NCI-H345 (cell line): ENCODE measurements at regions not wholly inside any gene's neighbourhood (a gene's known extent, or its start where the extent isn't known, plus 50 kb on each side); places are given as distances from the start of the nearest gene placed in this dataset.

Source experiments
- DNase-seq: peaks from one replicate; lab custom pipeline; 2025; lab: John Stamatoyannopoulos, UW

DNA sequence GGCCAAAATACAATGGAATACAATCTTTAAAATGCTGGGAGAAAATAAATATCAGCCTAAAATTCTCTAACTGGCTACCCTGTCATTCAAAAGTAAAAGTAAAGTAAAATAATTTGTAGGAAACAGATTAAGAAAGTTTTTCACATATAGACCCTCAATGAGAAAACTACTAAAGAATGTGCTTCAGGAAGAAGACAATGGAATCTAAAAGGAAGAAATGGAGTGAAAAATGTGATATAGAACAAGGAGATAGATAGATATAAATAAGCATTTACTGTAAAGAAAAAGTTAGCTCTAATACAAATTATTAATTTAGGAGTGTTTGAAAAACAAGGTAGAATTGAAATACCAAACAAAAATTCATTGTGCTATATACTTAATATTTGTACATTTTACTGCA lies 368.6 kb upstream of the MPDZ start:
- DNase-seq = no peak

DNA sequence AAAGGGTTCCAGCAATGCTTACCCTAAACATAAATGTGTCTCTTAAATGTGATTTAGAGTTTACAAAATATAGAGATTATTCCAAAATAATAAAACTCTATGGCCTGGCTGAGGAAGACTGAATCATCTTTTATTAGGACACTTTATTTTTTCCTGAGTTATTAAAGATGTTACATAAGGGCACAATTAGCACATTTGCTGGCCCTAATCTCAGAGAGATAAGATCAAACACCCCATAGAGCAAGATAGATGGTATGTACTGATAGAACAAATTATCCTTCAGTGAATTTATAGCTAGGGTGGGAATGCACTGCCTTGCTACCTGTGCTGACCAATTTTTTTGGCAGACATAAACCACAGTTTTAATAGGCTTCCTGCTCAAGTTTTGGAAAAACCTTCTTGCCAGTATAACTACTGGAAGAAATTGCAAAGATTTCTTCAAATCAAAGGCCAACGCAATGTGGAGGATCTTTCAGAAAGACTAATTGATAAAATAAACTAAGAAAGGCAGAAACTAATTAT lies 367.1 kb upstream of the MPDZ start:
- no peak for DNase-seq

DNA sequence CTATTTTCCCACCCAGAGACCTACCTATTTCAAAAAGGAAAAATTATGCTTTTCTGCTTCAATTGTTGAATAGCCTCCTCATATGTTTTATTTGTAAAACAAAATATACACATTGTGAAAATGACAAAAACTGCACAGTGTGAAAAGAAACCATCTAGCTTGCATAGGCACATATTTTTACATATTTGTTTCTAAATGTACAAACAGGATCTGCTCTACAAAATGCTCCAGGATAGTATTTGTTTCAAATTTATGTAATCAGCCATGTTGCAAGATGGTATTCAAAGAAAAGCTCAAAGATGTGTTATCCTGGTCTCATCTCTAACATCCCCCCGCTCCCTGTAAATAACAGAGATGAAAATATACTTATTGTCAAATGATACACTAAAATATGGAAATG lies 366.1 kb upstream of the MPDZ start:
- DNase-seq = no peak

DNA sequence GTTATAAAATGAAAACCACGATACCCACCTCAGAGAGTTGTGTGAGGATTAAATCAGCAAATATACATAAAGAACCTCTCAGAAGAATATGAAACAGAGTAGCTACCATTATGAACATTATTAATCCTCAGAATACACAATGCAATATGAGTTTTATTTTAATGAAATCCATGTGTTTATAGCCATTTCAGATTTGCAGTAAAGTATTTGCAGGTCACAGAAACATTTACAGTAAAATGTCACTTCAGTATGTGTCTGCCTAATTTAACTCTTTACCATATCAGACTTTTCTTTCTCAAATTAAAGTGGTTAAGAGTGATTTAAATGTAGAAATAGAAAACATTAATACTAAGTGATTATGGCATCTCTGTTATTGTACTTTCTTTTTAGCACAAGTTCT lies 365.2 kb upstream of the MPDZ start:
- DNase-seq = no peak

DNA sequence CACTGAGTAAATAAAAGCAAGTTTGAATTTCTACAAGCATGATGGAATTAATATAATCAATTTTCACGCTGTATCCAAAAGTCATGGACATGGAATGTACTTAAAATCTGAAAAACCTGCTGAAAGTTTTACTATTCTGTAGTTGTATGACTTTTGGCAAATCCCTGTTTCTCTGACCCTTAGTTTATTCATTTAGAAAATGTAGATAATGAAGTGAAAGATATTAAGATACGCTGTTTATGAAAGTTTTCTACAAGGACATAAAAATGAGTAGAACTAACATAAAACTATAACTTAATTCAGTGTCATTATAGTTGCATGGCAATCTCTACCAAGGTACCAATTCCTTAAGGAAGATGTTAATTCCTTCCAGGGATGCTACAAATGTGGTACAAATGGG lies 363.2 kb upstream of the MPDZ start:
- DNase-seq = no peak

DNA sequence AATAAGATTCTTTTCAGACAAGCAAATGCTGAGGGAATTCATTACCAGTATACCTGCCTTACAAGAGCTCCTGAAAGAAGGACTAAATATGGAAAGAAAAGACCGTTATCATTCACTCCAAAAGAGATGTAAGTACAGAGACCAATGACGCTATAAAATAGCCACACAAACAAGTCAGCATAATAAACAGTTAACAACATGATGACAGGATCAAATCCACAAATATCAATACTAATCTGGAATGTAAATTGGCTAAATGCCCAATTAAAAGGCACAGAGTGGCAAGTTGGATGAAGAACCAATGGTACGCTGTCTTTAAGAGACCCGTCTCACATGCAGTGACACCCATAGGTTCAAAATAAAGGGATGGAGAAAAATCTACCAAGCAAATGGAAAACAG lies 349.6 kb upstream of the MPDZ start:
- DNase-seq = no peak

DNA sequence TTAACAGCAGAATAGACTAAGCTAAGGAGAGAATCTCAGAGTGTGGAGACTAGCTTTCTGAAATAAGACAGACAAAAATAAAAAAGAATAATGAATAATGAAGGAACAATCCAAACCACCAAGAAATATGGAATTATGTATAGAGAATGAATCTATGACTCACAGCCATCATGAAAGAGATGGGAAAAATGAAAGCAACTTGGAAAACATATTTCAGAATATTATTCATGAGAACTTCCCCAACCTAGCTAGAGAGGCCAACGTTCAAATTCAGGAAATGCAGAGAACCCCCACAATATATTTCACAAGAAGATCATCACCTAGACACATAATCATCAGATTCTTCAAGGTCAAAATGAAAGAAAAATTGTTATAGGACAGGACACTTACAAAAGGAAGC lies 349.0 kb upstream of the MPDZ start:
- no peak for DNase-seq

DNA sequence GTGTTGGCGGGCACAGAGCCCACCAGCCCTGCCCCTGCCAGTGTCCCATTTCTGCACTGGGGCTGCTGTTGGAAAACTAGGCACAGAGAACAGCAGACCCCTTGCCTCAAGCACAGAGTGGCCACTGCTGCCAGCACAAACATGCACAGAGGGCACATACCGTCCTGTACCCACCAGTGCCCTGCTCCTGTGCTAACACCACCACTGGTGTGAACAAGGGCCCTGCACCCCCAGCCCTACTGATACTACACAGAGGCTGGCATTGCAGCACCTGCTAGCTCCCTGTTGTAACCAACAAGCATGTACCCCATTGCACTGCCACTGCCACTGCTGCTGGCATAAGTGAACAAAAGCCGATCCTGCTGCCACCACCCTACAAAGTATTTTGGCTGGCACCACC lies 348.0 kb upstream of the MPDZ start:
- DNase-seq = no peak

DNA sequence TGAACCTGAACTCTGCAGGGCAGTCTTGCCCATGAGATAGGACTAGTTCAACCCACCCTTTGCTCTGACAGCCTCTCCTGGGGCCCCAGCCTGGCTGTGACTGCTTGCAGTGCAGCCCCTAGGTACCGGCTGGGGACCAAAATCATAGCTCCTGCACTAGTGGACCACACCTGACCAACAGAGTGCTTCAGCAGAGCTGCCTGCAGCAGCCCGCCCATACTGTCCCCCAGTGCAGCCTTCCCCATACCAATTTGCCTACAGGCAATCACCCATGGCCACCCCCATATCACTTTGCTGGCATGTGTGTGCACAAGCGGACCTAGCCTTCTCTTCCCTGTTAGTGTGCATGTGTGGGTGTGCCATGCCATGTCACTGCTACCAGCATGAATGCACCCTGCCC lies 347.6 kb upstream of the MPDZ start:
- DNase-seq = no peak

DNA sequence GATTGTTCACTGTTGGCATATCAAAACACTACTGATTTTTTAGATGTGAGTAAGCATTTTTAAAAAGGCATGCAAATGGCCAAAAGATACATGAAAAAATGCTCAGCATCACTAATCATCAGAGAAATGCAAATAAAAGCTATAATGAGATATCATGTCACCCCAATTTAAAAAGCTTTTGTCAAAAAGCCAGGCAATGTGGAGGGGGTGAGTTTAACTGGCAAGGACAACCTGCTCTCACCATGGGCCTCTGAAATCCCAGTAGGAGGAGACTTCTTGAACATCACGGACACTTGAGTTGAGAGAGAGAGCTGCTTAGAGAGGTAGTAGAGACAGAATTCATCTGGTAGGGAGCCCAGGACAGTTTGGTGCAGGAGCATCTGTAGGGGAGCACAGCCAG lies 347.1 kb upstream of the MPDZ start:
- no peak for DNase-seq

DNA sequence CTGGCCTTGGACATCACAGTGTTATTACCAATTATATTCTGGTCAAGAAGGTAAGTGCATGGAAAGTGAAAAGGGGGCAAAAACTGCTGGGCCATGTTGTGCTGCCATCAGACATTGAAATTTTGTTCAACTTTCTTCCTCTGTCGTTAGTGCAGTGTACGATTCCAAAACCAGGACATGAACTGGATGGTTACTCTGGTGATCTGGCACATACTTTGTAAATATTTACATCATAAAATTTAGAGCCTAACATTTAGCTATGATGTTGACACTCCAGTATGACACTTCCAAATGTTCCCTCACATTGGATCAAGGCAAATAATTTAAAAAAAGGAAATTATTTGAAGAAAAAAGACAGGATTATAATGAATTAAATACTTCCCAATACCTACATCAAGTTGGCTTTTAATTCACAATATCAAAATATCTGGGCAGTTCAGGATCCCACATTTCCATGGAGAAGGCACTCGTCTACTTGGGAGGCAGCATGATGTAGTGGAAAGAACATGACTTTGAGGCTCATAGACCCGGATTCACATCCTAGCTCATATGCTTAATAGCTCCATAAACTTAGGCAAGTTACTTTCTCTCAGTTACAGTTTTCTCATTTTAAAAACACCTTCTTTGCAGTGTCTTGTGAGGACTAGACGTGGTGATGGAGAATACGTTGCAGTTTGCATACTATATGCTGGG lies 342.5 kb upstream of the MPDZ start:
- no peak for DNase-seq

DNA sequence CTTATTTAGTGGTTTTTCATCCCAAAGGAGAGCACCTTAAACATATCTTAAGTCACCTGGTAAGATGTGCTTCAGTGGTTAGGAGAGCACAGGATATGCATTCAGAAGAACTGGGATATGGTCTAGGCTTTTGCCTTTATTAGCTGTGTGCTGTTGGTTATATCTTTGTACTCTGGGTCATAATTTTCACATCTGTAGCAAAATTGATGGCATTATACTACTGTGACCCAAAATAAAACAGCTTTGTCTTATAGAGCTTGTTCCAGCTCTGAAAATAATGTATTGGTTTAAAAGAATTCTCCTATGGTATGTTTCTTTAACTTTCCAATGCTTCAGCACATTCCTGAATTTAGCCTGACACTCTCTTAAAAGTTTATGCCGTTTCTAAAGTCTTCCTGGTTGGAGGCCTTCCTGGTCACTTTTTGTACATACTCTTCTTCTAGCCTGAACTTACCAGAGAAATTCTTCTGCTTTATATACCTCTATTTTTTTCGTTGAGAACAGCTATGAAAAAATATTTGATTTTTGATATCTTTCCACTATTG lies 337.1 kb upstream of the MPDZ start:
- no peak for DNase-seq

DNA sequence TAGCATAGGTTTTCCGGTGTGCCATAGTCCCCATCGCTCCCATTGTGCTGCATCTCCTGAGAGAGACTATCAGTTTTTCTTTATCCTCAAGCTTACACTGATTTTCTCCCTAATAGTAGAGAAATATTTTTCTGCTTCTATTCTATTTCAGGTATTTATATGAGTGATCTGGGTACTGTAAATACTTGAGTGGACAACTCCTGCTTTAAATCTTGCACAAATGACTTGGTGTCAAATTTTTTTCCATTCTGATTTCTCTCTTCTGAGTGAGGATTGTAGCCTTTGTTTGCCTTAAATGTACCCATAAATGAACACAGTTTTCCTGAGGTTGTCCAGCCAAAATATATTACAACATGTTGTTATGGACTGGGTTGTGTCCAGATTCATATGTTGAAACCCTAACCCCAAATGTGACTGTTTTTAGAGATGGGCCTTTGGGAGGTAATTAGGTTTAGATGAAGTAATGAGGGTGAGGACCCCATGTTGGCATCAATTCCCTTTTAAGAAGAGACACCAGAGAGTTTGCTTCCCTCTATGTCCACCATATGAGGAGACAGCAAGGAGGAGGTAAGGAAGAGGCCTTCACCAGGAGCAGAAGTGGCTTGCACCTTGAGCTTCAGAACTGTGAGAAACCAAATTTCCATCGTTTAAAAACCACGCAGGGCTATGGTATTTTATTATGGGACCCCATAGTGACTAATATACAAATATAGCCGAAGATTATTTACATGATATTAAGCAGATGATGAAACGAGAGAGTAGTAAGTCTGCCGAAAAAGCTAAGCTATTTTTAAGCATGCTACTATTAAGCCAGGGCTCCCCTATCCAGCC lies 336.4 kb upstream of the MPDZ start:
- no peak for DNase-seq

DNA sequence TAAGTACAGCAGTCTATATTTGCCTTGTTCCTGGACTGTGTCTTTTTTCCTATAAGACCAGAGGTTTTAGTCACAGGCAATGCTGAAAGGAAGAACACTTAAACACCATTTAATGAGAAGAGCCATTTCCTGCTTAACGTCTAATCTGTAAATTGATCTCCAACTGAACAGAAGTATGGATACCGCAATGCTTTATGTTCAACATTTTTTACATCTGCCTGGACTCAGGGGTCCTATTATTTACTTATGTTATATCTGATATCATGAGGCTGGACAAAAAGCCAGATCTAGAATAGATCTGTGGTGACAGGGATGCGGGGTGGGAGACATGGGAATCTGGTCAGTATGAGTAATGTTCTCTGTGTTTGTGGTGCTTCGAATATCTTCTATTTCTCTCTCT lies 334.6 kb upstream of the MPDZ start:
- no peak for DNase-seq

DNA sequence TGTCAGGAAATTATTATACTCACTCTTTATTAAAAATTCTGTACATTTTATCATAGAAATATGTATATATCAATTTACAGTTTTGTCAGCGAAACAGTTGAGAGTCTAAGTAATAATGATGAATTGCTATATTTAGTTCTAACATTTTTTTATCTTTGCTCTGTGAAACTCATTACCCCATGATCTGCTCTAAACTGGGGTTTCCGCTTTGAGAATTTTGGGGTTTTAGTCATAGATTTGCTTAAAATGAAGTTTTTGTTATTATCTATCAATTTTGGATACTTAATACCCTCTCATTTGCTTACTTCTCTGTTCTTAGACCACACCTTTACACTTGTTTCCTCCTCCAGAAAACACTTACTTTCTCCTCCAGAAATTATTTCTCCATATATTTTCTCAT lies 333.8 kb upstream of the MPDZ start:
- no peak for DNase-seq

DNA sequence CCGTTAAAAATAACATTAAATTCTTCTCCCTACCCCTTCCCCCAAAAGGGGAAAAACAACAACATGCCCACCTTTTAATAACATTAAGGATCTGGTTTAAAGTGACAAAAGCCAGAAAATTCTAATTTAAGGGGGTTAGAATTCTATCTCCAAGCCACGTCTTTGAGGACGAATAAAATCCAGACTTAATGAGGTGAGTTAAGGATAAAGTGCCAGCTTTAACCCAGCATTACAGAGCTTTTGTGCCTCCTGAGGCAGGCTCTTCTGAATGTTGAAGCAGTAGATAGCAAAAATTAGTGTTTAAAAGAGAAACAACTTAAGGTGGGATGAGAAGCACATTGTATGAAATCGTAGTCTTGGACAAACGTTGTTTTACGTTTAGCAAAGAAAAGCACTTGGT lies 329.0 kb upstream of the MPDZ start:
- no peak for DNase-seq

DNA sequence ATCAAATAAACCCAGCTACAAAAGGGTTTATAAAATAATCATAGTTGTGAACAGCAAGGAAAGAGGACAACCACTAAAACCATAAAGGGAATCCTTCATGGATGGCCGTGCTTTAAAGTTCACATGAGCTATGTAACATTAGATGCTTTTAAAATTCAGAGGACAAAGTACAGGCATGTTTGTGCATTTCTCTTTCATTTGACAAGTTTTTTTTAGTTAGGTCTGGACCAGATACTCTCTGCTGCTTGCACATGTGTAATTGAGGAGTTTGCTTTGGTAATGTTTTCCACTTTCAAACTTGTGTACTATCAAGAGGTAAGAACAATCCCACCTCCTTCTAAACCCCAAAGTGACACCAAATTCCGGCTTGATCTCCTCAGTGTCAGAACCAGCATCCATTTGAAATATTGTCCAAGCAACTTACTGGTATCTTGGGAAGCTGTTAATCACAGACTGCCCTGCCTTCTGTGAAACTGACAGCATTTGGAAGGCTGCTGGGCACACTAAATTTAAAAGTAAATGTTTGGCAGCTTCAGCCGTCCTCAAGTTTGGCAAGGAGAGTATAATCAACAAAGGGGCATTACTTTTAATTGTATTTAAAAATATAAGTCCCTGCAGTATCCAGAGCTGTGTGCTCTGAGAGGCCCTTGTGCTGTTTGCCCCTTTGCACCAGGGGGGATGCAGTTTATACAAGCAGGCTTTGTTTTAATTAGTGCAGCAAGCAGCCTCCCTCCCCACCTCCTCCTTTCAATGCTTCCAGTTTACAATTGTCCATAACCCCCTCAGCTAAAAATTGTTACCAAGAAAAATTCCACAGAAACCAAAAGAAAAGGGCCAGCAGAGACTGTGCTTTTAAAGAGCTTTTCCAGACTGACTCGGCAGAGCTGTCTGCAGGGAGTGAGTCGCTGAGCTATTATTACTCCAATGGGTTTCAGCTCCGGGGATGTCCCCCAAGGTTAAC lies 328.3 kb upstream of the MPDZ start:
- DNase-seq = no peak

DNA sequence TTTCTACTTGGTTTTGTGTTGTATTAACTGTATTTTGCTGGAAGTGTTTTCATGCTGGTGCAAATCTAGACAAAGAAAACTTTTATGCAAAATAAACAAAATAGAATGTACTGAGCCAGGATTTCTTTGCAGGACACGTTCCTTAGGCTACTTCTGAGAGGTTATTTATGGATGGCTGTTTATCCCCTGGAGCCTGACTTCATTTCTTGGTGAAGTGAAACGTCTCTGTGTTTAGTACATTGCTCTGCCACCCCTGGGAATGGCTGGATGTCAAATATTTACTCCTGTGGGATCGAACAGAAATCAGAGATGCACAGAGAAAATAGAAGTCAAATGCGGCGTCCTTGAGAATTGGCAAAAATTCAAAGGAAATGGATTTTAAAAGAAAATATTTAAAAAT lies 327.1 kb upstream of the MPDZ start:
- DNase-seq = no peak

DNA sequence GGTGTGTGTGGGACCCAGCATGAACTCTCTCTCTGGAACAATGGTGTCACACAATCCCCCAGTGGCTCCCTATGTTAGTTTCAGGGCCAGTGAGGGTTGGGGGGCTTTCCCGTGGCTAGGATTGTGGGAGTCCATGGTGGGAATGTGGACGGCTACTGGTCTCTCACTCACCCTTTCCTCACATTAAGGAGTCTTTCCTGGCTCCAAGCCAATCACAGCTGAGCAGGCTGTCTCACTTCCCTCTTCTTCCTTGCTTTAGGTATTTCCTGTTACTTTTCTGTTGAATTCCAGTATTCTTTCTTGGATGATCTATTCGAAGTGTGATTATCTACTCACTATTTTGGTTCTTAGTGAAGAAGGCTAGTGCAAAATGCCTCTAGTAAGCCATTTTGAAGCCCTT lies 324.4 kb upstream of the MPDZ start:
- no peak for DNase-seq

DNA sequence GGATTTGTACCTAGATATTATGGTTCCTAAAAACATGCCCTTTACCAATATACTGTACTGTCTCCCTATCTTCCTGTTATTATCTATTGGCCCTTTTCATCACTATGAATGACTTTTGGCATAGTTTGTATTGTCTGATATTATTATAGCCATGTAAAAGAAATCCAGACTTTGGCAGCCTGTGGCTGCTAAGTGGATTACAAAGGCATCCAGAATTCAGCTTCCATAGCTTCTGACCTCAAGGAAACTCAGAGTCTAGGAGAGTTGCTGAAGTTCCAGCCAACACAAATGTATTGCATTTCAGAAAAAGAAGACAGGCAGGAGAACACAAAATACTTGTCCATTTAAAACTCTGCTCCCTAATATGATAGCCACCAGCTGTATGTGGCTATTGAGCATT lies 319.2 kb upstream of the MPDZ start:
- no peak for DNase-seq

DNA sequence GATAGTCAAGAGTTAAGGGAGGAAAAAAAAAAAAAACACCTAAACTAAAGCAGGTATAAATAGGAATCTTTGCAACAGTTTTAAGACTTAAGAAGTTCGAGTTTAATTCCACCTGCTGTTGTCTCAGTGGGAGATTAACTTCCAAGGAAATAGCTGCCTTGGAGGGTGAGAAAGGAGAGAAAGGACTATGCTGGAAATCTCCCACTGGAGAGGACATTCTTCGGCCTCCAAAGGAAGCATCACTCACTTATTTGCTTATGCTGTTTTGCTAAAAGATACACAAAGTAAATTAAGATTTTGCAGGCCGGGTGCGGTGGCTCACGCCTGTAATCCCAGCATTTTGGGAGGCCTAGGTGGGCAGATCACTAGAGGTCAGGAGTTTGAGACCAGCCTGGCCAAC lies 317.9 kb upstream of the MPDZ start:
- DNase-seq = no peak

DNA sequence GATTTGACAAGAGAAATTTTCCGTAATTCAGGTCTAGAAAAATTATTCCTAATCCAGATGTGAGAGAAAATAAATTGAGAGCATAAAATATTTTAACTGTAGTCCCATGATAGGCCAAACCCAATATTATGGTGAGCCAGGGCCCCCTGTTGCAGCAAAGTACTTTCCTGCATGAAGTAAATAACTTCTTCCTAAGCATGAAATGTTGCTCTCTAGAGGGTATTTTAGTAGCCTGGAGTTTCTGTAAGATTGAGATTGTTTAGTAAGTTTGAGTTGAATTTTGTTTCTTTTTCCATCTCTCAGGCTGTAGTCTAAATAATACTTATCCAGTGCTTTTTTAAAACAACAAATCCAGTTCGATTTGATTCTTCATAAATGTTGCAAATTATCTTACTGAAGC lies 317.5 kb upstream of the MPDZ start:
- DNase-seq = no peak
